ENCODE measurements at regions not wholly inside any gene's neighbourhood (a gene's known extent, or its start where the extent isn't known, plus 50 kb on each side); places are given as distances from the start of the nearest gene placed in this dataset.
"Not testable (repeated sequence)": the region's sequence is repeated elsewhere in the genome, so short reads cannot be mapped to it uniquely, and the experiment has no call there.

DNA sequence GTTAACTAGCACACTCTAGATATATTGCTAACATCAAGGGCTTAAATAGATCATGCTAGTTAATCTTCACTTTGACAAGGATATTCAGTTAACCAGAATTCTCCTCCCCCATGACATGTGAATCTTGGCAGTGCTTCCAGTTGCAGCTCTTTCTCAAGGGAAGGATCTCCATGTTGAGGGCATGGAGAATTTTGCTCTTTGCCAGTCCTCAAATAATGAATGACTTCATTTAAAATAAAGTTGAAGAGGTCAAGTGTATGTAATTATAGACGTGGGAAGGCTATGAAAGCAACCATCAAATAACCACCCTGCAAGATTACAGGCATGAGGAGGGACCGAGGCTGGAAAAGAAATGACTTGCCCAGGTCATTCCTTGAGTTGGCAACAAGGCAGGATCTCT lies 87.3 kb upstream of the CPEB2 start:
- Histone ChIP-seq H3K4me3 (ENCODE audit: insufficient read depth, low read depth, low read length, poor library complexity, severe bottlenecking) (no peak overlapping the region), H3K9me3 (ENCODE audit: control insufficient read depth, low read length) (no peaks in the 10 kb centered on the region), H3K27ac (ENCODE audit: insufficient read depth, low read length, poor library complexity, severe bottlenecking) (no peak overlapping the region), H3K27me3 (replicated peaks; ENCODE audit: control insufficient read depth, insufficient read depth, low read length, poor library complexity, severe bottlenecking) (peaks cover 7% of the 10 kb centered on the region), H3K36me3 (ENCODE audit: control insufficient read depth, insufficient read depth, low read length) (no peaks in the 10 kb centered on the region), H3K4me1 (ENCODE audit: control insufficient read depth, insufficient read depth, low read length, poor library complexity, severe bottlenecking) (no peaks in the 10 kb centered on the region)
- no peak for DNase-seq

DNA sequence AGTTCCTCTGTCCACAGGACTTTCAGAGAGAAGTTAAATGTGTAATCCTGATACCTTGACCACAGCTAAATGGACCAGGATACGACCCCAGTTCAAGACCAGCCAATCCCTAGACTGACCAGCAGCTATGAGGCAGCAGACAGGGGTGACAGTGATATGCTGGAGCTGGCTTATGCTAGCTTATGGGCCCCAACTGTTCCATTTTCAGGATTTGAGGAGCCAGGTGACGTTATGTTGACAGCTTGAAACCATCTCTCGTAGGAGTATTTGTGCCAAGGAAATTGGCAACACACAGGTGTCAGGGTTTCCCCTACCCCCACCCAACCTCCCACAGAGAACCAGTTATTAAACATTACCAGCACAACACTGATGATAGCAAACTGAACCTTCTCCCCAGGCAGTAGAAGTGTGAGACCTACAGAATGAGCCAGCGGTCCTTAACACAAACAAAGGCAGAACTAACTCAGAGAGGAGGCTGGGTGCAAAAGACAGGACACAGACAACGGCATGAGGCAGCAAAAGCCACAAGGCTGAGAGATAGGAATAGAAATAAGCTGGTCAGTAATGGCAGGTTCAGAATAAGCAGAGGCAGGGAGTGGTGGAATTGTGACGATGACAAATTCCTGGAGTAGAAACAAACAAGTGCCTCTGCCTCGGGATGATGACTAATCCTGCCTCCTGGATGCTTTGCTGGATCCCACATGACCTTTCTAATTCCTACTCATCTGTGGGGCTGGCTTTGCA lies 85.6 kb upstream of the CPEB2 start:
- DNase-seq = no peak
- Histone ChIP-seq H3K36me3 (ENCODE audit: control insufficient read depth, insufficient read depth, low read length) (no peaks in the 10 kb centered on the region), H3K27ac (ENCODE audit: insufficient read depth, low read length, poor library complexity, severe bottlenecking) (no peak overlapping the region), H3K9me3 (ENCODE audit: control insufficient read depth, low read length) (no peaks in the 10 kb centered on the region), H3K4me1 (ENCODE audit: control insufficient read depth, insufficient read depth, low read length, poor library complexity, severe bottlenecking) (no peaks in the 10 kb centered on the region), H3K27me3 (replicated peaks; ENCODE audit: control insufficient read depth, insufficient read depth, low read length, poor library complexity, severe bottlenecking) (no peaks in the 10 kb centered on the region), H3K4me3 (ENCODE audit: insufficient read depth, low read depth, low read length, poor library complexity, severe bottlenecking) (no peak overlapping the region)

DNA sequence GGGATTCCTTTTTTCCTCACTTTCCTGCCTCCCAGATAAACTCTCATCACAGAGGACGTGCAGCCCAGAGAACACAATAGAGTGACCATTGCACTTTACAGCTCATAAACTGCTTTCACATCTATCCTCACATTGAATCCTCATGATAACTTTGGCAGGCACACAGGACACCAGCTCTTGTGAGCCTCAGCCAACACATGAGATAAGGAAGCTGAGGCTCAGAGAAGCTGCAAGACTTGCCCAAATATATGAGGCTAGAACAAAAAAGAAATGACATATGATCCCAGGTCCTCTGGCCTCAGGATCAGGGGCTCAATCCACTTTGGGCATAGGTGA lies 85.0 kb upstream of the CPEB2 start:
- H3K4me1 ChIP-seq (ENCODE audit: control insufficient read depth, insufficient read depth, low read length, poor library complexity, severe bottlenecking) = no peaks in the 10 kb centered on the region
- no peaks in the 10 kb centered on the region for H3K9me3 ChIP-seq (ENCODE audit: control insufficient read depth, low read length)
- H3K27me3 ChIP-seq (replicated peaks; ENCODE audit: control insufficient read depth, insufficient read depth, low read length, poor library complexity, severe bottlenecking) = no peaks in the 10 kb centered on the region
- H3K36me3 ChIP-seq (ENCODE audit: control insufficient read depth, insufficient read depth, low read length) = no peaks in the 10 kb centered on the region
- H3K27ac ChIP-seq (ENCODE audit: insufficient read depth, low read length, poor library complexity, severe bottlenecking) = no peak overlapping the region
- no peak for DNase-seq
- H3K4me3 ChIP-seq (ENCODE audit: insufficient read depth, low read depth, low read length, poor library complexity, severe bottlenecking) = no peak overlapping the region

DNA sequence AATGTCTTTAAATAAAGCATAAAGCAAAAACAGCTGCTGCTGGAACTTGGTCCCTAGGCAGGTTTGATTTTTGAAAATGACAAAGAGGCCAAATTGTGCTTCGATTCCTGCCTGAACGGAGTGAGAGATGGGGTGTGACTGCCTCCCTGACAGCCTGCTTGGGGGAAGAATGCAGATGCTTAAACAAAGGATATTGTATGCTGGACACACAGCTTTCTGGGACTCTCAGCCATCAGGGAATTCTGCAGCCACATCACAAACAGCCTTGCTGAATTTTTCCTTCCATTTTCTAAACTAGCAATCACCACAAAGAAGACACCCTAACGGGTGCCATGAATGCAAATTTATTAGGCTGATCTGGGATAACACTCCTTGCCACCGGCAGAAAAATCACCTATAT lies 83.9 kb upstream of the CPEB2 start:
- no peaks in the 10 kb centered on the region for H3K9me3 ChIP-seq (ENCODE audit: control insufficient read depth, low read length)
- no peak overlapping the region for H3K4me3 ChIP-seq (ENCODE audit: insufficient read depth, low read depth, low read length, poor library complexity, severe bottlenecking)
- no peaks in the 10 kb centered on the region for H3K36me3 ChIP-seq (ENCODE audit: control insufficient read depth, insufficient read depth, low read length)
- no peak for DNase-seq
- no peaks in the 10 kb centered on the region for H3K27me3 ChIP-seq (replicated peaks; ENCODE audit: control insufficient read depth, insufficient read depth, low read length, poor library complexity, severe bottlenecking)
- H3K27ac ChIP-seq (ENCODE audit: insufficient read depth, low read length, poor library complexity, severe bottlenecking) = no peak overlapping the region
- H3K4me1 ChIP-seq (ENCODE audit: control insufficient read depth, insufficient read depth, low read length, poor library complexity, severe bottlenecking) = no peaks in the 10 kb centered on the region

DNA sequence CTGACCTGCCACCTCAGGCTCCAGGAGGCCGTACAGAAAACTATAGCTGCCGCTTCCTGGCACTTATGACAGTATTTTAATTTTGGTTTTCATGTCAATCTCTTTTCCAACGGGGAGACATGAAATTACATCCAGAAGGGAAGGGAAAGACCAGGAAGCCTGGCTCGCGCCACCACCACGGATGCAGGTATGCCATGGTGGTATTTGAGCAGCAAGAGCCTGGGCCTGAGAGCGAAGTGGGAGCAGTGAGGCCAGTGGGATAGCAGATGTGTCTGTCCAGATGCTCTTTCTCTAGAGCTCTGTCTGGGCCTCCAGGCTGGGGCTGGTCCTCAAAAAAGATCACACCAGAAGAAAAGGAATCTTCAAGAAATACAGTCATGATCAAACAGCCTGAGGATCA lies 82.5 kb upstream of the CPEB2 start:
- Histone ChIP-seq H3K27ac (ENCODE audit: insufficient read depth, low read length, poor library complexity, severe bottlenecking) (no peak overlapping the region), H3K9me3 (ENCODE audit: control insufficient read depth, low read length) (no peaks in the 10 kb centered on the region), H3K36me3 (ENCODE audit: control insufficient read depth, insufficient read depth, low read length) (no peaks in the 10 kb centered on the region), H3K4me1 (ENCODE audit: control insufficient read depth, insufficient read depth, low read length, poor library complexity, severe bottlenecking) (no peaks in the 10 kb centered on the region), H3K4me3 (ENCODE audit: insufficient read depth, low read depth, low read length, poor library complexity, severe bottlenecking) (no peak overlapping the region), H3K27me3 (replicated peaks; ENCODE audit: control insufficient read depth, insufficient read depth, low read length, poor library complexity, severe bottlenecking) (no peaks in the 10 kb centered on the region)
- no peak for DNase-seq

DNA sequence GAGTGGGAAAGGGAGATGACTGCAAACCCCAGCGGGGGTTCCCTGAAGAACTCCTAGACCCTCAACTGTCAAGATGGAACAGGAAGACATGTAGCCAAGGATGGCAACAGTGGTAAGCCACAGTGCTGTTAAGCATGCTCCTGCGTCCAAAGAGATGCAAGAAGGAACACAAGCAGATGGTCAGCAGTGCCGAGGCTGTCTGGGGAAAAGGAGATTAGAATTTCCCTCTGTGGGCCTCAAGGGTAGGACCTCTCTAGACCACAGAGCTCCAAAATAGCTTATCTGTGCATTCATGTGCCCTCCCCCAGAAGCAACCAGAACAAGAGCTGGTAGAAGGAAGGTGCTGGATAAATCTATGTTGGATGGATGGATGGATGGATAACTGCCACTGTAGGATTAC lies 82.0 kb upstream of the CPEB2 start:
- Histone ChIP-seq H3K27me3 (replicated peaks; ENCODE audit: control insufficient read depth, insufficient read depth, low read length, poor library complexity, severe bottlenecking) (no peaks in the 10 kb centered on the region), H3K4me3 (ENCODE audit: insufficient read depth, low read depth, low read length, poor library complexity, severe bottlenecking) (no peak overlapping the region)
- no peak for DNase-seq

DNA sequence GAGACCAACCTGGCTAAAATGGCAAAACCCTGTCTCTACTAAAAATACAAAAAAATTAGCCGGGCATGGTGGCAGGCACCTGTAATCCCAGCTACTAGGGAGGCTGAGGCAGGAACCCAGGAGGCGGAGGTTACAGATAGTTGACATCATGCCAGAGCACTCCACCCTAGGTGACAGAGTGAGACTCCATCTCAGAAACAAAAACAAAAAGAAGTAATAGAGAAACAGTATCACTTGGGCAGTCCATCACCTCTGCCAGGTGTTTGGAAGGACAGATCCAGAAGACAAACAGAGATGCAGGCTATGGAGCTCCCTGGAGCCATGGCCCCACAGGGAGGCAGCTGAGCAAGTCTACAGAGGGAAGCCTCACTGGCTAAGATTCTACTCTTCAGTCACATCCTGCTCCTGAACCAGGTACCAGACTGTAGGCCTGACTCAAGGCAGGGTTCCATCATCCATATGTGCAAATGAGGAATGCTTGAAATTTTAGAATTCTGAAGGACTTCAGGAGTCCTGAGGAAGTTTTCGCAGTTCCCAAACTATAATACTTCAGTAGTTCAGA lies 81.4 kb upstream of the CPEB2 start:
- H3K4me1 ChIP-seq (ENCODE audit: control insufficient read depth, insufficient read depth, low read length, poor library complexity, severe bottlenecking) = no peaks in the 10 kb centered on the region
- H3K9me3 ChIP-seq (ENCODE audit: control insufficient read depth, low read length) = no peaks in the 10 kb centered on the region
- H3K4me3 ChIP-seq (ENCODE audit: insufficient read depth, low read depth, low read length, poor library complexity, severe bottlenecking) = no peak overlapping the region
- DNase-seq = no peak
- H3K27me3 ChIP-seq (replicated peaks; ENCODE audit: control insufficient read depth, insufficient read depth, low read length, poor library complexity, severe bottlenecking) = no peaks in the 10 kb centered on the region
- H3K36me3 ChIP-seq (ENCODE audit: control insufficient read depth, insufficient read depth, low read length) = no peaks in the 10 kb centered on the region
- no peak overlapping the region for H3K27ac ChIP-seq (ENCODE audit: insufficient read depth, low read length, poor library complexity, severe bottlenecking)

More for the DNA sequence above, 82.0 kb upstream of the CPEB2 start:
- Histone ChIP-seq H3K4me1 (ENCODE audit: control insufficient read depth, insufficient read depth, low read length, poor library complexity, severe bottlenecking) (no peaks in the 10 kb centered on the region), H3K27ac (ENCODE audit: insufficient read depth, low read length, poor library complexity, severe bottlenecking) (no peak overlapping the region), H3K36me3 (ENCODE audit: control insufficient read depth, insufficient read depth, low read length) (no peaks in the 10 kb centered on the region), H3K9me3 (ENCODE audit: control insufficient read depth, low read length) (no peaks in the 10 kb centered on the region)

DNA sequence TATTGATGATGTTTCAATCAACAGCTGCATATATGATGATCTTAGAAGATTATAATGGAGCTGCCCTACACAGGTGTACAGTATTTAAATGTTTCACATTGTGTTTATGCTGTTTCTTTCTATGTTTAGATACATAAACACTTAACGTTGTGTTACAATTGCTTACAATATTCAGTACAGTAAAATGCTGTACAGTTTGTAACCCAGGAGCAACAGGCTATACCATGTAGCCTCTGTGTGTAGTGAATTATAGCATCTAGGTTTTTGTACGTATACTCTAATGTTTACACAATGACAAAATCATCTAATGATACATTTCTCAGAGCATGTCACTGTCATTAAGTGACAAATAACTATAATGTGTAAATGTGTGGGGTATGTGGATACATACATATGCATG lies 80.5 kb upstream of the CPEB2 start:
- H3K27ac ChIP-seq (ENCODE audit: insufficient read depth, low read length, poor library complexity, severe bottlenecking); H3K4me1 ChIP-seq (ENCODE audit: control insufficient read depth, insufficient read depth, low read length, poor library complexity, severe bottlenecking); H3K4me3 ChIP-seq (ENCODE audit: insufficient read depth, low read depth, low read length, poor library complexity, severe bottlenecking); H3K36me3 ChIP-seq (ENCODE audit: control insufficient read depth, insufficient read depth, low read length); H3K9me3 ChIP-seq (ENCODE audit: control insufficient read depth, low read length); H3K27me3 ChIP-seq (replicated peaks; ENCODE audit: control insufficient read depth, insufficient read depth, low read length, poor library complexity, severe bottlenecking); DNase-seq: not testable (repeated sequence)

DNA sequence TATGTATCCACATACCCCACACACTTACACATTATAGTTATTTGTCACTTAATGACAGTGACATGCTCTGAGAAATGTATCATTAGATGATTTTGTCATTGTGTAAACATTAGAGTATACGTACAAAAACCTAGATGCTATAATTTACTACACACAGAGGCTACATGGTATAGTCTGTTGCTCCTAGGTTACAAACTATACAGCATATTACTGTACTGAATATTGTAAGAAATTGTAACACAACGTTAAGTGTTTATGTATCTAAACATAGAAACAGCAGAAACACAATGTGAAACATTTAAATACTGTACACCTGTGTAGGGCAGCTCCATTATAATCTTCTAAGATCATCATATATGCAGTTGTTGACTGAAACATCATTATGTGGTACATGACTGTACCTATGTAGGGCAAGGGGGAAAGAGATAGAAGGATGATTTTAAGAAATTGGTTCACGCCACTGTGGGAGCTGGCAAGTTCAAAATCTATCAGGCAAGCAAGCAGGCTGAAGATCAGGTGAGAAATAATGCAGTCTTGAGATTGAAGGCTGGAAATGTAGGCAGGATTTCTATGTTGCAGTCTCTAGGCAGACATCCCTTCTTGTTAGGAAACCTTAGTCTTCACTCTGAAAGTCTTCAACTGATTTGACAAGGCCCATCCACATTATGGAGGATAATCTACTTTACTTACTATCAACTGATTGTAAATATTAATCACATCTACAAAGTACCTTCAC lies 78.0 kb upstream of the CPEB2 start:
- H3K27ac ChIP-seq (ENCODE audit: insufficient read depth, low read length, poor library complexity, severe bottlenecking) = no peak overlapping the region
- H3K4me3 ChIP-seq (ENCODE audit: insufficient read depth, low read depth, low read length, poor library complexity, severe bottlenecking) = no peak overlapping the region
- no peaks in the 10 kb centered on the region for H3K27me3 ChIP-seq (replicated peaks; ENCODE audit: control insufficient read depth, insufficient read depth, low read length, poor library complexity, severe bottlenecking)
- H3K36me3 ChIP-seq (ENCODE audit: control insufficient read depth, insufficient read depth, low read length) = no peaks in the 10 kb centered on the region
- no peak for DNase-seq
- H3K9me3 ChIP-seq (ENCODE audit: control insufficient read depth, low read length) = no peaks in the 10 kb centered on the region
- no peaks in the 10 kb centered on the region for H3K4me1 ChIP-seq (ENCODE audit: control insufficient read depth, insufficient read depth, low read length, poor library complexity, severe bottlenecking)

DNA sequence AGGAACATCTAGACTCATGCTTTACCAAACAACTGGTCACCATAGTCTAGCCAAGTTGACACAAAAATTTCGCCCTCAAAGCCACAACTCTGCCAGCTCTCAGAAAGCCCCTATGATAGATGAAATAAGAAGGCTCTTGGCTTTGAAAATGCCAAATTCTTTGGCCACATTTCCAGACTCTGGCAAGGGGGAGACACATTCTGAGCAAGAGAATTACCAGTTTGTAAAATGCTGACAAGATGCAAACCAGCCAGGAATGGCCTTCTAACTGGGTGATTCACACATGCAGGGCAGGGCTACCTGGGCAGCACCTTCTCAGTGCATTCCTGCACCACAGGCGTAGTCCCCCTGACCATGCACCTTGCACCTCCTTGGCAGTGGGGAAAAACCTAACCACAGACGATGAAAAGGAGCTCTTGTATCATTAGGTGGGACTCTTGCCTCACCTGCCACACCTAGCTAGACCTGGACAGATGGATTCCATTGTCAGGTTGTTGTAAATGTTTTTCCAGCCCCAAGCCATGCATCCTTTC lies 77.4 kb upstream of the CPEB2 start:
- no peaks in the 10 kb centered on the region for H3K27me3 ChIP-seq (replicated peaks; ENCODE audit: control insufficient read depth, insufficient read depth, low read length, poor library complexity, severe bottlenecking)
- H3K36me3 ChIP-seq (ENCODE audit: control insufficient read depth, insufficient read depth, low read length) = no peaks in the 10 kb centered on the region
- H3K9me3 ChIP-seq (ENCODE audit: control insufficient read depth, low read length) = no peaks in the 10 kb centered on the region
- no peaks in the 10 kb centered on the region for H3K4me1 ChIP-seq (ENCODE audit: control insufficient read depth, insufficient read depth, low read length, poor library complexity, severe bottlenecking)
- no peak overlapping the region for H3K4me3 ChIP-seq (ENCODE audit: insufficient read depth, low read depth, low read length, poor library complexity, severe bottlenecking)
- DNase-seq = no peak
- H3K27ac ChIP-seq (ENCODE audit: insufficient read depth, low read length, poor library complexity, severe bottlenecking) = no peak overlapping the region
